Neuronal stem cell (in vitro differentiated cells): ENCODE measurements at regions not wholly inside any gene's neighbourhood (a gene's known extent, or its start where the extent isn't known, plus 50 kb on each side); places are given as distances from the start of the nearest gene placed in this dataset.

Source experiments
- DNase-seq: peaks from one replicate; pipeline ENCODE4 v3.0.0-alpha.2; 2013; ENCODE audit warnings: low spot score
- H2AFZ ChIP-seq: one replicate; pipeline ENCODE4 v1.6.1; 2013; ENCODE audit warnings: mild to moderate bottlenecking, low read length, inconsistent platforms
- H2AK5ac ChIP-seq: 2 replicates; pipeline ENCODE4 v1.6.1; 2013; ENCODE audit warnings: low read depth, mild to moderate bottlenecking, inconsistent platforms, low read length, moderate library complexity, mixed read lengths
- H2BK120ac ChIP-seq: 2 replicates; pipeline ENCODE4 v1.6.1; 2013; ENCODE audit warnings: low read depth, mild to moderate bottlenecking, inconsistent platforms, low read length, moderate library complexity, mixed read lengths
- H2BK12ac ChIP-seq: one replicate; pipeline ENCODE4 v1.6.1; 2013; ENCODE audit warnings: low read length, inconsistent platforms
- H2BK15ac ChIP-seq: 2 replicates; pipeline ENCODE4 v1.6.1; 2013; ENCODE audit warnings: mild to moderate bottlenecking, low read length, inconsistent platforms, mixed read lengths
- H2BK5ac ChIP-seq: one replicate; pipeline ENCODE4 v1.6.1; 2013; ENCODE audit warnings: inconsistent platforms, mild to moderate bottlenecking, low read length, moderate library complexity
- H3K14ac ChIP-seq: one replicate; pipeline ENCODE4 v1.6.1; 2013; ENCODE audit warnings: low read length, inconsistent platforms
- H3K18ac ChIP-seq: 2 replicates; pipeline ENCODE4 v1.6.1; 2013; ENCODE audit warnings: low read length, inconsistent platforms
- H3K23ac ChIP-seq: 2 replicates; pipeline ENCODE4 v1.6.1; 2013; ENCODE audit warnings: low read depth, mild to moderate bottlenecking, mixed read lengths, low read length, inconsistent platforms; ENCODE audit not compliant: poor library complexity
- H3K27ac ChIP-seq: replicated peaks from 3 replicates; pipeline ENCODE4 v1.5.1; 2013; ENCODE audit warnings: low read length, inconsistent platforms
- H3K27me3 ChIP-seq, 3 experiments: 2 replicates each; pipeline ENCODE4 v1.6.1; 2013; ENCODE audit warnings: low read length in 3 of 3, mild to moderate bottlenecking in 2 of 3, inconsistent platforms in 1 of 3, low read depth in 1 of 3, mixed read lengths in 1 of 3, moderate library complexity in 1 of 3; ENCODE audit not compliant: control insufficient read depth in 3 of 3, insufficient read depth in 3 of 3
- H3K36me3 ChIP-seq, 2 donors: replicated peaks in 1 of 2; 2 replicates each; pipeline ENCODE4 v1.6.1; 2013; ENCODE audit warnings: low read length in 2 of 2; ENCODE audit not compliant: control insufficient read depth in 2 of 2, insufficient read depth in 2 of 2
- H3K4ac ChIP-seq: 2 replicates; pipeline ENCODE4 v1.6.1; 2013; ENCODE audit warnings: inconsistent platforms, mild to moderate bottlenecking, low read length, moderate library complexity
- H3K4me1 ChIP-seq, 2 donors: 1 replicate in 1 of 2; 2 replicates in 1 of 2; pipeline ENCODE4 v1.6.1; 2013; ENCODE audit warnings: low read length in 2 of 2, low read depth in 1 of 2; ENCODE audit not compliant: control insufficient read depth in 2 of 2, insufficient read depth in 1 of 2
- H3K4me2 ChIP-seq: one replicate; pipeline ENCODE4 v1.6.1; 2013; ENCODE audit warnings: mild to moderate bottlenecking, low read length, inconsistent platforms; ENCODE audit not compliant: insufficient read depth, poor library complexity, severe bottlenecking
- H3K4me3 ChIP-seq, 2 donors: 2 replicates each; pipeline ENCODE4 v1.5.1; 2013; ENCODE audit warnings: low read length in 2 of 2, mild to moderate bottlenecking in 2 of 2, inconsistent platforms in 1 of 2, moderate library complexity in 1 of 2
- H3K79me1 ChIP-seq: one replicate; pipeline ENCODE4 v1.6.1; 2013; ENCODE audit warnings: low read depth, mild to moderate bottlenecking, inconsistent platforms, low read length, moderate library complexity
- H3K9ac ChIP-seq: one replicate; pipeline ENCODE4 v1.6.1; 2013; ENCODE audit warnings: mild to moderate bottlenecking, low read depth, low read length, inconsistent platforms; ENCODE audit not compliant: poor library complexity
- H3K9me3 ChIP-seq, 2 donors: replicated peaks in 1 of 2; 2 replicates each; pipeline versions ENCODE3 to v1.6.1; 2013; ENCODE audit warnings: low read length in 2 of 2, mild to moderate bottlenecking in 2 of 2, inconsistent platforms in 1 of 2, low read depth in 1 of 2, mixed read lengths in 1 of 2, moderate library complexity in 1 of 2; ENCODE audit not compliant: control insufficient read depth in 2 of 2, insufficient read depth in 1 of 2
- H4K8ac ChIP-seq: one replicate; pipeline ENCODE4 v1.6.1; 2013; ENCODE audit warnings: low read depth, mild to moderate bottlenecking, inconsistent platforms, low read length, moderate library complexity
- H4K91ac ChIP-seq: one replicate; pipeline ENCODE4 v1.6.1; 2013; ENCODE audit warnings: low read length, low read depth, mild to moderate bottlenecking, inconsistent platforms; ENCODE audit not compliant: poor library complexity
- WGBS, 2 donors: extraction: QIAGEN DNeasy Blood & Tissue Kit; methylation state at CpG; one replicate each; pipeline ENCODE4 v1.1.7; 2013; ENCODE audit warnings: missing lambda C conversion rate in 2 of 2, mixed read lengths in 1 of 2; ENCODE audit not compliant: insufficient read length in 2 of 2, insufficient replicate concordance in 1 of 2; ENCODE audit errors: extremely low coverage in 2 of 2; 5-methylcytosine and 5-hydroxymethylcytosine counted together

GRCh38 chr6:54706391-54706790 lies 140.2 kb upstream of the FAM83B start:
- H3K27ac ChIP-seq: no peak overlapping the region
- H2BK12ac ChIP-seq: no peak overlapping the region
- H4K91ac ChIP-seq: no peak overlapping the region
- no peaks in the 10 kb centered on the region for H3K4me1 ChIP-seq
- no peak overlapping the region for H2BK15ac ChIP-seq
- no CpG with 5 or more reads among the region's 3 CpGs for WGBS, 2 donors
- no peaks in the 10 kb centered on the region for H3K9me3 ChIP-seq
- H4K8ac ChIP-seq: no peak overlapping the region
- no peak overlapping the region for H3K14ac ChIP-seq
- no peak overlapping the region for H2BK5ac ChIP-seq
- no peak overlapping the region for H2AK5ac ChIP-seq
- H3K4ac ChIP-seq: no peak overlapping the region
- H2BK120ac ChIP-seq: no peak overlapping the region
- DNase-seq: no peak
- no peaks in the 10 kb centered on the region for H3K79me1 ChIP-seq
- H3K18ac ChIP-seq: no peak overlapping the region
- H3K23ac ChIP-seq: no peak overlapping the region
- no peaks in the 10 kb centered on the region for H3K36me3 ChIP-seq
- no peak overlapping the region for H3K4me2 ChIP-seq
- H3K27me3 ChIP-seq: no peaks in the 10 kb centered on the region
- H2AFZ ChIP-seq: no peak overlapping the region
- H3K9ac ChIP-seq: no peak overlapping the region
- no peak overlapping the region for H3K4me3 ChIP-seq

GRCh38 chr6:54706844-54707605 lies 139.5 kb upstream of the FAM83B start:
- no peak overlapping the region for H3K4me3 ChIP-seq
- H3K79me1 ChIP-seq: no peaks in the 10 kb centered on the region
- no peak overlapping the region for H2BK5ac ChIP-seq
- H2BK12ac ChIP-seq: no peak overlapping the region
- no CpG with 5 or more reads among the region's 4 CpGs for WGBS, 2 donors
- no peak overlapping the region for H4K91ac ChIP-seq
- no peak overlapping the region for H3K4ac ChIP-seq
- no peak overlapping the region for H2BK15ac ChIP-seq
- H3K14ac ChIP-seq: no peak overlapping the region
- no peak overlapping the region for H3K23ac ChIP-seq
- H3K27me3 ChIP-seq: no peaks in the 10 kb centered on the region
- no peak overlapping the region for H3K27ac ChIP-seq
- no peak overlapping the region for H3K18ac ChIP-seq
- no peaks in the 10 kb centered on the region for H3K36me3 ChIP-seq
- H3K4me2 ChIP-seq: no peak overlapping the region
- no peaks in the 10 kb centered on the region for H3K9me3 ChIP-seq
- H4K8ac ChIP-seq: no peak overlapping the region
- no peak overlapping the region for H2BK120ac ChIP-seq
- H2AFZ ChIP-seq: no peak overlapping the region
- DNase-seq: no peak
- H3K9ac ChIP-seq: no peak overlapping the region
- H2AK5ac ChIP-seq: no peak overlapping the region
- no peaks in the 10 kb centered on the region for H3K4me1 ChIP-seq

DNA sequence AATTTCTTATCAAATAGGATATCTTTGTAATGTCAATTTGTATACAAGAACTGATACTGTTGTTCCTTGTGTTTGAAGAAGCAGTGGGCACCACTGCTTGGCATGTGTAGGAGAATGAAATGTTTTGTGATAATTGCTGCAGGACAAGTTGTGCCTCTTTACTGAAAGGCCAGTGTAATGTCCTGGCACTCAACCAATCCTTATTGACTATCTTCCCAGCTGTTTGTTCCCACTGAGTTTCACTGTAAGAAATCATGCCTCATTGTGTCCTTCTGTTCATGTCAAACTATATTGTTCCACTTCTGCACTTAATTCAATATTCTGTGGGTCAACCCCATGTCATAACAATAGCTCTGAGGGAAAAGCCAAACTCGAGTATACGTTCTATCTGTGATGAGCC lies 136.1 kb upstream of the FAM83B start:
- H4K8ac ChIP-seq: no peak overlapping the region
- no peaks in the 10 kb centered on the region for H3K9me3 ChIP-seq
- H3K4me1 ChIP-seq: no peaks in the 10 kb centered on the region
- H3K4ac ChIP-seq: no peak overlapping the region
- no peak overlapping the region for H4K91ac ChIP-seq
- H3K79me1 ChIP-seq: no peaks in the 10 kb centered on the region
- no peak for DNase-seq
- H2AFZ ChIP-seq: no peak overlapping the region
- no peak overlapping the region for H2BK12ac ChIP-seq
- no peak overlapping the region for H3K4me2 ChIP-seq
- no peaks in the 10 kb centered on the region for H3K27me3 ChIP-seq
- H3K27ac ChIP-seq: no peak overlapping the region
- no peak overlapping the region for H2AK5ac ChIP-seq
- H3K36me3 ChIP-seq: no peaks in the 10 kb centered on the region
- no peak overlapping the region for H2BK15ac ChIP-seq
- no peak overlapping the region for H3K18ac ChIP-seq
- H3K14ac ChIP-seq: no peak overlapping the region
- no peak overlapping the region for H3K4me3 ChIP-seq
- H2BK120ac ChIP-seq: no peak overlapping the region
- H3K23ac ChIP-seq: no peak overlapping the region
- no CpG with 5 or more reads among the region's 2 CpGs for WGBS, 2 donors
- H2BK5ac ChIP-seq: no peak overlapping the region
- H3K9ac ChIP-seq: no peak overlapping the region

DNA sequence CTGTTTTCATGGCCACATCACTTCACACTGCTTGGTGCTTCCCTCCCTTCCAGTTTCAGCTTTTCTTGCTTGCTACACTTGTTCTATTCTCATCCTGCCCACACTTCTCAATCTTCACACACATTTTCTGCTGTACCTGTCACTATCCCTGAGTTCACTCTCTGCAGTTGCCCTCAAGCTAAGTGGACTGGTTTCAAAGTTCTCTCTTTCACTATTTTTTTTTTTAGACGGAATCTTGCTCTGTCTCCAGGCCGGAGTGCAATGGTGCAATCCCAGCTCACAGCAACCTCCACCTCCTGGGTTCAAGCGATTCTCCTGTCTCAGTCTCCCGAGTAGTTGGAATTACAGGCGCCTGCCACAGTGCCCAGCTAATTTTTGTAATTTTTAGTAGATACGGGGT lies 130.6 kb upstream of the FAM83B start:
- no peaks in the 10 kb centered on the region for H3K9me3 ChIP-seq
- no peaks in the 10 kb centered on the region for H3K79me1 ChIP-seq
- H3K27me3 ChIP-seq: no peaks in the 10 kb centered on the region
- H2AFZ ChIP-seq: no peak overlapping the region
- no peaks in the 10 kb centered on the region for H3K36me3 ChIP-seq
- H2AK5ac ChIP-seq: no peak overlapping the region
- no peak overlapping the region for H4K8ac ChIP-seq
- H2BK120ac ChIP-seq: no peak overlapping the region
- no CpG with 5 or more reads among the region's 6 CpGs for WGBS, 2 donors
- H3K4ac ChIP-seq: no peak overlapping the region
- no peak overlapping the region for H3K18ac ChIP-seq
- H2BK15ac ChIP-seq: no peak overlapping the region
- no peak overlapping the region for H3K4me3 ChIP-seq
- no peak overlapping the region for H4K91ac ChIP-seq
- peaks cover 2 to 6% of the 10 kb centered on the region in 2 donors for H3K4me1 ChIP-seq
- no peak overlapping the region for H3K27ac ChIP-seq
- DNase-seq: no peak
- H3K23ac ChIP-seq: no peak overlapping the region
- no peak overlapping the region for H2BK12ac ChIP-seq
- no peak overlapping the region for H3K14ac ChIP-seq
- H3K4me2 ChIP-seq: no peak overlapping the region
- no peak overlapping the region for H3K9ac ChIP-seq
- no peak overlapping the region for H2BK5ac ChIP-seq
